Fibroblast of skin of scalp (primary cell): ENCODE measurements at regions not wholly inside any gene's neighbourhood (a gene's known extent, or its start where the extent isn't known, plus 50 kb on each side); places are given as distances from the start of the nearest gene placed in this dataset.

ENCODE experiments used
- DNase-seq: peaks from one replicate; pipeline ENCODE4 v3.0.0-alpha.2; 2013

- DNase-seq: no peak
Measured at GRCh38 chr2:118272391-118272790, 184.1 kb downstream of the INSIG2 start.

- DNase-seq: no peak
Measured at GRCh38 chr2:118269408-118270051, 181.3 kb downstream of the INSIG2 start.

GRCh38 chr2:118268268-118268667 lies 180.0 kb downstream of the INSIG2 start:
- DNase-seq: no peak

GRCh38 chr2:118265873-118266455 lies 177.7 kb downstream of the INSIG2 start:
- peak; percentile 52 for DNase-seq

- DNase-seq: peak; percentile 26
Measured at GRCh38 chr2:118264232-118264990, 176.1 kb downstream of the INSIG2 start.

GRCh38 chr2:118257696-118258095 lies 169.4 kb downstream of the INSIG2 start:
- DNase-seq: no peak

GRCh38 chr2:118255771-118256372 lies 167.6 kb downstream of the INSIG2 start:
- no peak for DNase-seq

GRCh38 chr2:118255301-118255700 lies 167.0 kb downstream of the INSIG2 start:
- DNase-seq: no peak

GRCh38 chr2:118254116-118254515 lies 165.8 kb downstream of the INSIG2 start:
- no peak for DNase-seq

- peak; percentile 93 for DNase-seq
Measured at GRCh38 chr2:118251427-118251826, 163.2 kb downstream of the INSIG2 start.

GRCh38 chr2:118250463-118250862 lies 162.2 kb downstream of the INSIG2 start:
- no peak for DNase-seq

- peak; percentile 68 for DNase-seq
Measured at GRCh38 chr2:118250001-118250400, 161.7 kb downstream of the INSIG2 start.

GRCh38 chr2:118249531-118249930 lies 161.3 kb downstream of the INSIG2 start:
- peak; percentile 85 for DNase-seq

GRCh38 chr2:118246726-118247125 lies 158.5 kb downstream of the INSIG2 start:
- DNase-seq: no peak

GRCh38 chr2:118246079-118246478 lies 157.8 kb downstream of the INSIG2 start:
- DNase-seq: no peak

- no peak for DNase-seq
Measured at GRCh38 chr2:118244686-118245085, 156.4 kb downstream of the INSIG2 start.

GRCh38 chr2:118243031-118243430 lies 154.8 kb downstream of the INSIG2 start:
- DNase-seq: no peak

- peak; percentile 56 for DNase-seq
Measured at GRCh38 chr2:118242216-118242615, 153.9 kb downstream of the INSIG2 start.

GRCh38 chr2:118241128-118241527 lies 152.9 kb downstream of the INSIG2 start:
- no peak for DNase-seq

- DNase-seq: no peak
Measured at GRCh38 chr2:118240276-118240675, 152.0 kb downstream of the INSIG2 start.

- no peak for DNase-seq
Measured at GRCh38 chr2:118239284-118239683, 151.0 kb downstream of the INSIG2 start.

- DNase-seq: no peak
Measured at GRCh38 chr2:118237451-118237850, 149.2 kb downstream of the INSIG2 start.

GRCh38 chr2:118232796-118233195 lies 144.5 kb downstream of the INSIG2 start:
- DNase-seq: no peak
